A549 (cell line): ENCODE measurements at regions not wholly inside any gene's neighbourhood (a gene's known extent, or its start where the extent isn't known, plus 50 kb on each side); places are given as distances from the start of the nearest gene placed in this dataset.

Experiments
- CTCF ChIP-seq: fragments of >200 bp; sonication (Bioruptor Twin); formaldehyde crosslinking; IDR thresholded peaks from 3 replicates; pipeline ENCODE4 v1.5.1; 2016
- HDAC2 ChIP-seq: fragments of 200-600 bp; sonication (generic); IDR thresholded peaks from 2 replicates; pipeline ENCODE4 v1.6.1; 2016
- JUNB ChIP-seq: fragments of >200 bp; sonication (Bioruptor Twin); formaldehyde crosslinking; IDR thresholded peaks from 2 replicates; pipeline ENCODE4 v1.6.1; 2016
- MAZ ChIP-seq: fragments of 150-350 bp; IDR thresholded peaks from 2 replicates; pipeline ENCODE4 v1.6.1; 2014; ENCODE audit warnings: antibody characterized with exemption, low read depth, low read length, borderline replicate concordance
- PHF8 ChIP-seq: fragments of 200-600 bp; sonication (generic); IDR thresholded peaks from 2 replicates; pipeline ENCODE4 v1.6.1; 2016; ENCODE audit warnings: low read depth, mild to moderate bottlenecking, antibody characterized with exemption, moderate library complexity, borderline replicate concordance
- RNF2 ChIP-seq: fragments of 200-600 bp; sonication (generic); IDR thresholded peaks from 2 replicates; pipeline ENCODE4 v1.6.1; 2016; ENCODE audit warnings: low read depth, mild to moderate bottlenecking, antibody characterized with exemption, moderate library complexity, borderline replicate concordance
- TFCP2L1 ChIP-seq: fragments of 250-450 bp; sonication (Bioruptor Pico); IDR thresholded peaks from 2 replicates; pipeline ENCODE4 v1.5.0; 2021; ENCODE audit warnings: mild to moderate bottlenecking

GRCh38 chr1:70635868-70636267, 224.8 kb downstream of the CTH start:
- TF ChIP-seq HDAC2 (no peak), MAZ (no peak), PHF8 (no peak), TFCP2L1 (CRISPR knock-in tag) (no peak), CTCF (no peak), JUNB (no peak), RNF2 (no peak)
